ENCODE measurements at regions not wholly inside any gene's neighbourhood (a gene's known extent, or its start where the extent isn't known, plus 50 kb on each side); places are given as distances from the start of the nearest gene placed in this dataset.

DNA sequence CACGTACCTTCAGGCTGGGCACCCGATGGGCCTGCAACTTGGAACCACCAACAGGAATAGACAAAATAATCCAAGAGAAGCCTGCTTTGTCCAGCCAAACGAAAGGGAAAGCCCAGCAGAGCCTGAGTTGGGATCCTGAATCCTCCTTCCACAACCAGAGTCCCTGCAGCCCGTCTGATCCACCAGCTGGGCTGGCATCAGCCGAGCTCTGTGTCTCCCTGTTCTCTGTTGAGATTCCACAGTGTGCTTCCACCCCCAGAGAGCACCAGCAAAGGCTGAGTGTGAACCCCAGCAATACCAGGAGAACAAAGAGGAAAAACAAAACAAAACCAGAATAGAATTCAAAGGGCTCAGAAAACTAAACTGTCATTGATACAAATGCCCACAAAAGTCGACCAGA lies 68.8 kb upstream of the PRNP start:
- no peak overlapping the region for H3K4me3 ChIP-seq (ENCODE audit: low read depth, low read length)
- DNase-seq (ENCODE audit: low read depth), result no peak
- TF ChIP-seq, protein P1, sequence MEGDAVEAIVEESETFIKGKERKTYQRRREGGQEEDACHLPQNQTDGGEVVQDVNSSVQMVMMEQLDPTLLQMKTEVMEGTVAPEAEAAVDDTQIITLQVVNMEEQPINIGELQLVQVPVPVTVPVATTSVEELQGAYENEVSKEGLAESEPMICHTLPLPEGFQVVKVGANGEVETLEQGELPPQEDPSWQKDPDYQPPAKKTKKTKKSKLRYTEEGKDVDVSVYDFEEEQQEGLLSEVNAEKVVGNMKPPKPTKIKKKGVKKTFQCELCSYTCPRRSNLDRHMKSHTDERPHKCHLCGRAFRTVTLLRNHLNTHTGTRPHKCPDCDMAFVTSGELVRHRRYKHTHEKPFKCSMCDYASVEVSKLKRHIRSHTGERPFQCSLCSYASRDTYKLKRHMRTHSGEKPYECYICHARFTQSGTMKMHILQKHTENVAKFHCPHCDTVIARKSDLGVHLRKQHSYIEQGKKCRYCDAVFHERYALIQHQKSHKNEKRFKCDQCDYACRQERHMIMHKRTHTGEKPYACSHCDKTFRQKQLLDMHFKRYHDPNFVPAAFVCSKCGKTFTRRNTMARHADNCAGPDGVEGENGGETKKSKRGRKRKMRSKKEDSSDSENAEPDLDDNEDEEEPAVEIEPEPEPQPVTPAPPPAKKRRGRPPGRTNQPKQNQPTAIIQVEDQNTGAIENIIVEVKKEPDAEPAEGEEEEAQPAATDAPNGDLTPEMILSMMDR (conservative IDR thresholded peaks at IDR 0.05; ENCODE audit: low read depth, low read length), result no peak

DNA sequence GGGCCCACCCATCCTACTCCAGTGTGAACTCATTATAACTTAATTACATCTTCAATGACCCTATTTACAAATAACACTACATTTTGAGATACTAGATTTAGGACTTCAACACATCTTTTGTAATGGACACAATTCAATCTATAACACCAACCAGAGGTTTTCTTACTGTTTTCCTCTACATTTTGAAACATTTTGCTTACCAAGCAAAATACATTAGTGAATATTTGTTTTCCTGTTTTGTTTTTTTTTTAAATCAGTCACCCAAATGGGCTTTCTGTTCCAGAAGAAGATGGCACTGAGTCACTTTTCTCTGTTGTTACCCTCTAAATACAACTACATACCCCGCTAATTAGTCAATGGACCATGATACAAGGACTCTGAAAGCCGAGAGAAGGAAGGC lies 69.2 kb upstream of the PRNP start:
- H3K4me3 ChIP-seq (ENCODE audit: low read depth, low read length), result no peak overlapping the region
- no peak for DNase-seq (ENCODE audit: low read depth)
- TF ChIP-seq, protein P1 (conservative IDR thresholded peaks at IDR 0.05; ENCODE audit: low read depth, low read length), result no peak

DNA sequence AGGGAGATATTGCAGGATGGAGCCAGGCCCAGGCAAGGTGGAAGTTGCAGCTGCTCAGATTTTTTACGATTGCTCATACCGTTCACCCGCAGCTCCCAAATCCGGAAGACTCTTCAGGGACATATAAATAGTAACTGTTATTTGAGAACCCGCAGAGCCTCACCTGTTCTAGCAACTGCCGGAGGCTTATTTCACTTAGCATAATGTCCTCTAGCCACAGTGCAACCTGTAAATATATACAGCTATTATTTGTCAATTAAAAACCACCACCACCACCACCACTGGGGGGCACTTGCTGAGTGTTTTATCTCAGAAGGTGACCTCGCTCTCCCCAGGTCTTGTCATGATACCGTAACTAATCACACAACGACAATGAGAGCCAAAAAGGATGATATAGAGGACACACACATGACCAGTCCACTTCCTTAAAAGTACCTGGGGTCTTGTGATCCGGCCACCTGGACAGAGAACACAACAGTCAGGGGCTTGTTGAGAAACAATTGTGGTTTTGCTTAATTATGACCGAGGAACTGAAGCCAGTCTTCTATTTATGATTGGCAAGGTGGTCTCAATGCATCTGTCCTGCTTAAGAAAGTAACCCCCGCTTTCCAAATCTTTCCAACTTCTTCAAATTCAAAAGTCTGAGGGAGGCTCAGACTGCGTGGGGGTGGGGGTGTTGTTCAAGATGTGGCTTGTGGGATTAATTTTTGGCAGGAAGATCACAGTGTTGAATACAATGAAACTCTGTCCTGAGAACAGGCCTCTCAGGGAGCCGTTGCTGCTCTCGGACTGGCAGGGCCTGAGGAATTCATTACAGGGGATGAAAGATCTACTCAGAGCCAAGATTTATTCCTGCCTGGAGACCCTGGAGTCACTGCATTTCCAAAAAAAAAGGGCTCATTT lies 72.3 kb upstream of the PRNP start:
- DNase-seq (ENCODE audit: low read depth), result peak; percentile 57
- H3K4me3 ChIP-seq (ENCODE audit: low read depth, low read length), result no peak overlapping the region
- TF ChIP-seq, protein P1 (conservative IDR thresholded peaks at IDR 0.05; ENCODE audit: low read depth, low read length), result peak; percentile 60

DNA sequence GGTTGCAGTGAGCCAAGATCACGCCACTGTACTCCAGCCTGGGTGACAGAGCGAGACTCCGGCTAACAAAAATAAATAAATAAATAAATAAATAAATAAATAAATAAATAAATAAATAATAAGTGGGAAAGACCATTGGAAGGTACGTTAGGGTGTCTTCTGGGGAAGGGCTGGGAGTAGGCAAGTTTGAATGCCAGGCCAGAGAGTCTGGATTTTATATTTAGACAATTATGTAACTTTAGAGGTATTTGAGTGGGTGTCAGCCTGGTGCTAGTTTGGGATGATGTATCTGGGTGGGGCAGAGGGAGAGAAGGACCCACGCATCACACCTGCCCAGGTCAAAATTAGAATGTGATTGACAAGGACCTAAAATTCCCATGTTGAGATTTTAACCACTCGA lies 73.1 kb upstream of the PRNP start:
- peak; percentile 20 for DNase-seq (ENCODE audit: low read depth)
- TF ChIP-seq, protein P1 (conservative IDR thresholded peaks at IDR 0.05; ENCODE audit: low read depth, low read length), result no peak
- no peak overlapping the region for H3K4me3 ChIP-seq (ENCODE audit: low read depth, low read length)

DNA sequence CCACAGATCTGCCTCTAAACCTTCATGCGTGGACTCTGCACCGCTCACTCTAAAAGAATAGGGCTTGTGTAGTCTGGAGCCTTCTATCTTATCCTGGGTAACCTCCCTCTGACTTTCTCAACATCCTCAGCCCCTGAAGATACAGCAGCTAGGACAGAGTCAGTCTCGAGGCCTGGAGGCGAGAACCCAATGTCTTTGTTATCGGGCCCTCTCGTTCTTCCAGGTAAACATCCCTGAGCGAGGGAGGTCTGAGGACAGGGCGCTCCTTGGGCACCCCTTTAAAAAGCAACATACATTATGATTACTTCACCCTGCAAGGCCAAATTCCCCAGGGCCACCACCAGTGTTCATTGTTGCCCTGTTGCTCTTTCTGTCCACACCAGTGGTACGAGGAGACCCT lies 75.4 kb upstream of the PRNP start:
- TF ChIP-seq, protein P1 (conservative IDR thresholded peaks at IDR 0.05; ENCODE audit: low read depth, low read length), result no peak
- DNase-seq (ENCODE audit: low read depth), result no peak
- H3K4me3 ChIP-seq (ENCODE audit: low read depth, low read length), result no peak overlapping the region

DNA sequence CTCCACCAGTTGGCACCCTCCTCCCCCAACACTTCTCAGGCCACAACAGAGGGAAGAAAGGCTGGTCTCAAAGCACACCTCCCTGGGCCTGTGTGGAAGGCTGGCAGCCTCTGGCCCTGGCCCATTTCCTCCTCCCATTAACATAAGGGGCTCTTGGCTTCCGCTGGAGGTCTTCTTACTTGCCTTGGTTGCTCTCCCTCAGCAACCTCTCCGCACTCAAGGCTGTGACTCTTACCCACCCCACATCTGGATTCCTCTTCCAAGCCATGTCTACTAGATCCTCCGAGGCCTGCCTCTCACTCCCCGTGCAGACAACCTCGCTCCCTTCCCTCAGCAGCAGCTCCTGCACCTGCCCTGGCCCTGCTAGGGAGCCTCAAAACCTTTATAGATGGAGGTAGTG lies 76.7 kb upstream of the PRNP start:
- TF ChIP-seq, protein P1 (conservative IDR thresholded peaks at IDR 0.05; ENCODE audit: low read depth, low read length), result no peak
- no peak for DNase-seq (ENCODE audit: low read depth)

DNA sequence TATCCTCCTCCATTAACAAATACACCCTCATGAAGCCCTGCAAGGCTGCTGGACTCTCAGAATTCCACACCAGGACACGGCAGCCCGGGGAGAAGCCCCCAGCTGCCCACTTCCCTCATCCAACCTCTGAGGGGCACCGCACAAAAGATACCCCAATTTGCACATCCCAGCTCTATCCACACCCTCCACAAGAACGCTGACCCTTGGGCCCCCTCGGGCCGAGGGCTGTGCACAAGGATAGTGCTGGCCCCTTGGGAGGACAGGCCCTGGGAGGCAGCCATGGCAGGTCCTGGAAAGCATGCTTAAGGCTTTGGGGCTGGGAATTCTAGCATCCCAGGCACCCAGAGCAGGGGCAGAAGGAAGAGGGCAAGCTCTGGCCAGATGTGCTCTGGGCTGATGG lies 77.4 kb upstream of the PRNP start:
- no peak overlapping the region for H3K4me3 ChIP-seq (ENCODE audit: low read depth, low read length)
- TF ChIP-seq, protein P1 (conservative IDR thresholded peaks at IDR 0.05; ENCODE audit: low read depth, low read length), result no peak
- DNase-seq (ENCODE audit: low read depth), result no peak

More for the DNA sequence above, 76.7 kb upstream of the PRNP start:
- no peak overlapping the region for H3K4me3 ChIP-seq (ENCODE audit: low read depth, low read length)
